ENCODE measurements at regions not wholly inside any gene's neighbourhood (a gene's known extent, or its start where the extent isn't known, plus 50 kb on each side); places are given as distances from the start of the nearest gene placed in this dataset.

DNA sequence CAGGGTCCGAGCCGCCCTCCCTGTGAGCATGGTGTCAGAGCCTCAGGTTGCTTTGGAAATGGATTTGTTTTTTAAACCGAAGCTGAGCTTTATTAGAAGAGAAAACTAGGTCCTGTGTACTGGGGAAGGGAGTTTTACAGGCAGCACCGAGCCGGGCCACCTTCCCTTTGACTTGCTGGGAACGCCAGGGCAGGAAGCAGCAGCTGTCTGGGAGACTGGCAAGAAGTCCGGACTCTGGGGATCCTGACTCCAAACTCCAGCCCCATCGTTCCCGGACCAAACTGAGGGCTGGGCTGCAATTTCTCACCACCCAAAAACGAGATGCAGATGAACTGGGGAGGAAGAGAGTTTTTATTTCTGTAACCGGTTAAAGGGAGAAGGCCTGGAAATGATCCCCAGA, 214.9 kb upstream of the KCNG1 start:
- DNase-seq (ENCODE audit: low spot score in 2 of 2, unreplicated experiment in 2 of 2): no peak
- Mint-ChIP-seq H3K27ac (peak overlapping the region; percentile 82), H3K27me3 (ENCODE audit: low read depth) (no peaks in the 10 kb centered on the region), H3K4me3 (no peak overlapping the region), H3K4me1 (peaks cover 26% of the 10 kb centered on the region), H3K9me3 (peaks cover 19% of the 10 kb centered on the region), H3K36me3 (peaks cover 7% of the 10 kb centered on the region)
- TF ChIP-seq, protein P1, sequence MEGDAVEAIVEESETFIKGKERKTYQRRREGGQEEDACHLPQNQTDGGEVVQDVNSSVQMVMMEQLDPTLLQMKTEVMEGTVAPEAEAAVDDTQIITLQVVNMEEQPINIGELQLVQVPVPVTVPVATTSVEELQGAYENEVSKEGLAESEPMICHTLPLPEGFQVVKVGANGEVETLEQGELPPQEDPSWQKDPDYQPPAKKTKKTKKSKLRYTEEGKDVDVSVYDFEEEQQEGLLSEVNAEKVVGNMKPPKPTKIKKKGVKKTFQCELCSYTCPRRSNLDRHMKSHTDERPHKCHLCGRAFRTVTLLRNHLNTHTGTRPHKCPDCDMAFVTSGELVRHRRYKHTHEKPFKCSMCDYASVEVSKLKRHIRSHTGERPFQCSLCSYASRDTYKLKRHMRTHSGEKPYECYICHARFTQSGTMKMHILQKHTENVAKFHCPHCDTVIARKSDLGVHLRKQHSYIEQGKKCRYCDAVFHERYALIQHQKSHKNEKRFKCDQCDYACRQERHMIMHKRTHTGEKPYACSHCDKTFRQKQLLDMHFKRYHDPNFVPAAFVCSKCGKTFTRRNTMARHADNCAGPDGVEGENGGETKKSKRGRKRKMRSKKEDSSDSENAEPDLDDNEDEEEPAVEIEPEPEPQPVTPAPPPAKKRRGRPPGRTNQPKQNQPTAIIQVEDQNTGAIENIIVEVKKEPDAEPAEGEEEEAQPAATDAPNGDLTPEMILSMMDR (IDR thresholded peaks at IDR 0.05; ENCODE audit: unreplicated experiment): no peak

DNA sequence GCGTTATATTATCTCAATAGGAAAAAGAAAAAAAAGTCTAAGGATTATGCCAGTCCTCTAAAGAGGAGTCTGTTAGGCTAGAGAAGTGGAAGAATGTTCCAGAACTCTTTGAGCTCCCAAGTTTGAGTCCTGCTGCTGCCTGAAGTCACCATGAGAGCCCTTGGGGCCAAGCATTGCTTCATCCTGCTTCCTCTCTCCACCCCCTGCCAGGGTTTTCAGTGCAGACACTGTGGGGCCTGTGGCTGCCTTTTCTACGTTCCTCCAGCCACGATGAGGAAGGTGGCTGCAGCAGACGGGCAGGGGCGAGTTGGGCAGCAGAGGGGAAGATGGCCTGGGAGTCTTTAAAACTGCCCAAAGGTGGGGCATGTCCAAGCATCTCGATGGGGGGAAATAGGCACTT, 214.4 kb upstream of the KCNG1 start:
- Mint-ChIP-seq H3K4me3 (no peak overlapping the region), H3K9me3 (peaks cover 14% of the 10 kb centered on the region), H3K27me3 (ENCODE audit: low read depth) (no peaks in the 10 kb centered on the region), H3K36me3 (peaks cover 3% of the 10 kb centered on the region), H3K4me1 (peaks cover 26% of the 10 kb centered on the region), H3K27ac (peak overlapping the region; percentile 59)
- no peak for DNase-seq (ENCODE audit: low spot score in 2 of 2, unreplicated experiment in 2 of 2)
- TF ChIP-seq, protein P1 (IDR thresholded peaks at IDR 0.05; ENCODE audit: unreplicated experiment): no peak

DNA sequence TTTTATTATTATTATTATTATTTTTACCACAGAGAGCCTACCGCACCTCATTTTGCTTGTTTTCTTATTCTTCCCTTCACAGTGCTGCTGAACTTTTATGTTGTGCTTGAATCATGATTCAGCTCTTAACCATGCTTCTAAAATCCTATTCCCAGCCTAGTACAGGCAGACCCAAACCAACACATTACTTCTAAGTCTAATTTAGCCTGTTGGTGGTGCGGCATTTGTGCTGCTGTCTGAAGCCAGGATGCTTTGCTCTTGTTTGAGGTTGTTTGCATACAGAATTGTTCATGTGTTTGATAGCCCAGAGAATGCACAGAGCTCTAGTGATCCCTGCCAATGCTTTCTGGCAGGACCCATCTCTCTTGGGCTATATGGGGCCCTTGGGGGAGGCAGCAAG, 213.5 kb upstream of the KCNG1 start:
- DNase-seq (ENCODE audit: low spot score in 2 of 2, unreplicated experiment in 2 of 2): no peak
- Mint-ChIP-seq H3K9me3 (peaks cover 11% of the 10 kb centered on the region), H3K27me3 (ENCODE audit: low read depth) (peaks cover 1% of the 10 kb centered on the region), H3K4me1 (peaks cover 26% of the 10 kb centered on the region), H3K36me3 (no peaks in the 10 kb centered on the region), H3K4me3 (no peak overlapping the region), H3K27ac (peak overlapping the region; percentile 59)
- TF ChIP-seq, protein P1 (IDR thresholded peaks at IDR 0.05; ENCODE audit: unreplicated experiment): no peak

DNA sequence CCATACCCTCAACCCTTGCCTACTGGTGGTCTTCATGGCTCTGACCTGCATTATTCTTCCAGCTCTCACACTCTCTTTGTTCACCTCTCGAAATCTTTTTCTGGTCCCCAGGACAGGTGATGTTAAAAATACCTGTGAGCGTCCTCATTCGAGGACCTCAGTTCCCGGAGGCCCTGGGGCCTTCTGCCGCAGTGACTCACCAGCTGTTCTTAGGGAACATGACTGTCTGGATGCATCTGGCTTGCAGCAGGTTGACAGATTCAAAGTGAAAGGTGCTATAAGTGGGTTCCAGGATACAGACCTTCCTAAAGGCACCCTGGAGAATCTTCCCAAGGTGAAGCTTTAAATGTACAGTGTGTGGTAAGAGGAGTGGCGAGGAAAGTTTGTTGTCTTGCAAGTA, 210.4 kb upstream of the KCNG1 start:
- Mint-ChIP-seq H3K27me3 (ENCODE audit: low read depth) (peaks cover 2% of the 10 kb centered on the region), H3K9me3 (peaks cover 18% of the 10 kb centered on the region), H3K36me3 (no peaks in the 10 kb centered on the region), H3K4me1 (peaks cover 19% of the 10 kb centered on the region), H3K4me3 (no peak overlapping the region), H3K27ac (no peak overlapping the region)
- no peak for DNase-seq (ENCODE audit: low spot score in 2 of 2, unreplicated experiment in 2 of 2)
- TF ChIP-seq, protein P1 (IDR thresholded peaks at IDR 0.05; ENCODE audit: unreplicated experiment): no peak

DNA sequence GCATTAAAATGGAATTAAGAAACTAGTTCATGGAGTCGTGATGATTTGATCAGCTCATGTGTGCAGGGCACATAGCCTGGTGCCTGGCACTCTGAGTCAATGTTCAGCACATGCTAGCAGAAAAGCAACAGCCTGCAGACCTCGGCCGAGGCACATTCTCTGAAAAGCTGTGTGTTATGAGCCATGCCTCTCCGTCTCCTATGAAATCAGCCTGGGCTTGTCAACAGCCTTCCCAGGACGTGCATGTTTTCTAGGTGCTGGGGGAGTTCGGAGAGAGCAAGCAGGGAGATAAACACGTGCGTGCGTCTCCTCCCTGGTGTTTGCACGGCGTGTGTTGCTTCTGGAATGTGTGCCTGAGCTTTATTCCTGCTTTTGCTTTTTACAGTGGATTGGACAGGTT, 207.8 kb upstream of the KCNG1 start:
- Mint-ChIP-seq H3K27me3 (ENCODE audit: low read depth) (peaks cover 2% of the 10 kb centered on the region), H3K4me1 (no peaks in the 10 kb centered on the region), H3K4me3 (no peak overlapping the region), H3K27ac (no peak overlapping the region), H3K9me3 (peaks cover 18% of the 10 kb centered on the region), H3K36me3 (no peaks in the 10 kb centered on the region)
- TF ChIP-seq, protein P1 (IDR thresholded peaks at IDR 0.05; ENCODE audit: unreplicated experiment): no peak
- no peak for DNase-seq (ENCODE audit: low spot score in 2 of 2, unreplicated experiment in 2 of 2)

DNA sequence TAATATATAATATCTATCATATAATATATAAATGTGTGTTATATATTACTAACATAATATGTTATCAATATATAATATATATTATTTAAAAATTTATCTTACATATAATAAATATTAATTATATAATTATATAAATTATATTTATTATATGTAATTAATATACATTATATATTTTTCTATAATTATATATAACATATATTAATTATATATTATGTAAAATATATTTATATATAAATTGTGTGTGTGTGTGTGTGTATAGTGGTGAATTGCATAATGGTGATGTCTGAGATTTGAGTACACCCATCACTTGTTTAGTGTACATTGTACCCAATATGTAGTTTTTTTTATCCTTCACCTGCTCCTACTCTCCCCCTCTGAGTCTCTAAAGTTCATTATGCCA, 205.9 kb upstream of the KCNG1 start:
- H3K27me3 Mint-ChIP-seq (ENCODE audit: low read depth): peaks cover 2% of the 10 kb centered on the region

More for the DNA sequence above, 205.9 kb upstream of the KCNG1 start:
- Mint-ChIP-seq H3K27ac (no peak overlapping the region), H3K36me3 (no peaks in the 10 kb centered on the region), H3K4me1 (no peaks in the 10 kb centered on the region), H3K9me3 (peaks cover 9% of the 10 kb centered on the region), H3K4me3 (no peak overlapping the region)
- no peak for DNase-seq (ENCODE audit: low spot score in 2 of 2, unreplicated experiment in 2 of 2)
- TF ChIP-seq, protein P1 (IDR thresholded peaks at IDR 0.05; ENCODE audit: unreplicated experiment): no peak

Measured in mesothelial cell of epicardium (in vitro differentiated cells).